ENCODE measurements at regions not wholly inside any gene's neighbourhood (a gene's known extent, or its start where the extent isn't known, plus 50 kb on each side); places are given as distances from the start of the nearest gene placed in this dataset.

DNA sequence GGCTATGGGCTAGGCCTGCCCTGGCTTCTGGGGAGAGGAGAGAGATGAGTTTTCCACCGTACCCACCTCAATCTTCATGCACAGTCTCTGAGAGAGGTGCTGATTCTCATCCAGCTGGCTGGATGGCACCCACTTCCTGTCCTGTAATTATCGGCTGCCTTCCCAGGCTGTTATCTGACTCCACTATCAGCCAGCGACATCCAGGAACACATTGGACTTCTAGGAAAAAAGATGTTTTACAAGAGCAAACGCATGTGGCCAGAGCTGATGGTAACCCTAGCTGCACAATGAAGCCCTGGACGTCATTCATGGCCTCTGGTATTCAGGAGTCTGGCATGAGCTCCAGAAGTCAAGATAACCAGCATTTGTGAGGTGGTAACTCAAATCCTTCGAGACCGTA lies 137.4 kb downstream of the EHF start:
- no peak overlapping the region for H3K4me2 ChIP-seq (ENCODE audit: low read length)
- no peaks in the 10 kb centered on the region for H3K9me3 ChIP-seq (ENCODE audit: insufficient read depth, low read depth, low read length)
- no peak for TF ChIP-seq EZH2 (IDR thresholded peaks at IDR 0.05; ENCODE audit: insufficient read depth, low read length)
- TF ChIP-seq, protein P1, sequence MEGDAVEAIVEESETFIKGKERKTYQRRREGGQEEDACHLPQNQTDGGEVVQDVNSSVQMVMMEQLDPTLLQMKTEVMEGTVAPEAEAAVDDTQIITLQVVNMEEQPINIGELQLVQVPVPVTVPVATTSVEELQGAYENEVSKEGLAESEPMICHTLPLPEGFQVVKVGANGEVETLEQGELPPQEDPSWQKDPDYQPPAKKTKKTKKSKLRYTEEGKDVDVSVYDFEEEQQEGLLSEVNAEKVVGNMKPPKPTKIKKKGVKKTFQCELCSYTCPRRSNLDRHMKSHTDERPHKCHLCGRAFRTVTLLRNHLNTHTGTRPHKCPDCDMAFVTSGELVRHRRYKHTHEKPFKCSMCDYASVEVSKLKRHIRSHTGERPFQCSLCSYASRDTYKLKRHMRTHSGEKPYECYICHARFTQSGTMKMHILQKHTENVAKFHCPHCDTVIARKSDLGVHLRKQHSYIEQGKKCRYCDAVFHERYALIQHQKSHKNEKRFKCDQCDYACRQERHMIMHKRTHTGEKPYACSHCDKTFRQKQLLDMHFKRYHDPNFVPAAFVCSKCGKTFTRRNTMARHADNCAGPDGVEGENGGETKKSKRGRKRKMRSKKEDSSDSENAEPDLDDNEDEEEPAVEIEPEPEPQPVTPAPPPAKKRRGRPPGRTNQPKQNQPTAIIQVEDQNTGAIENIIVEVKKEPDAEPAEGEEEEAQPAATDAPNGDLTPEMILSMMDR (IDR thresholded peaks at IDR 0.05; ENCODE audit: insufficient read depth, low read depth, low read length), result no peak
- no peak overlapping the region for H2AFZ ChIP-seq (ENCODE audit: low read depth, low read length)
- no peak for FAIRE-seq
- H3K9ac ChIP-seq (ENCODE audit: low read length), result no peak overlapping the region
- DNase-seq (ENCODE audit: low read depth), result no peak
- no peaks in the 10 kb centered on the region for H3K36me3 ChIP-seq (ENCODE audit: insufficient read depth, low read length)
- H3K36me3 Mint-ChIP-seq (ENCODE audit: low read depth, unreplicated experiment), result peaks cover 6% of the 10 kb centered on the region
- H3K4me3 ChIP-seq (ENCODE audit: insufficient read depth, low read depth, low read length), result no peak overlapping the region
- H3K4me1 ChIP-seq (ENCODE audit: insufficient read depth, low read length), result no peaks in the 10 kb centered on the region
- no peak overlapping the region for H3K27ac Mint-ChIP-seq (ENCODE audit: unreplicated experiment)
- H3K4me3 Mint-ChIP-seq (ENCODE audit: unreplicated experiment), result no peak overlapping the region
- no peak overlapping the region for H3K27ac ChIP-seq (ENCODE audit: low read depth, low read length)
- H3K27me3 Mint-ChIP-seq (ENCODE audit: low read depth, unreplicated experiment), result no peaks in the 10 kb centered on the region
- H4K20me1 ChIP-seq (ENCODE audit: insufficient read depth, low read length), result no peaks in the 10 kb centered on the region
- no peaks in the 10 kb centered on the region for H3K4me1 Mint-ChIP-seq (ENCODE audit: low read depth, unreplicated experiment)
- H3K79me2 ChIP-seq (ENCODE audit: insufficient read depth, low read length), result no peaks in the 10 kb centered on the region
- H3K27me3 ChIP-seq (ENCODE audit: insufficient read depth, low read length), result no peaks in the 10 kb centered on the region
- peaks cover 8% of the 10 kb centered on the region for H3K9me3 Mint-ChIP-seq (ENCODE audit: unreplicated experiment)

DNA sequence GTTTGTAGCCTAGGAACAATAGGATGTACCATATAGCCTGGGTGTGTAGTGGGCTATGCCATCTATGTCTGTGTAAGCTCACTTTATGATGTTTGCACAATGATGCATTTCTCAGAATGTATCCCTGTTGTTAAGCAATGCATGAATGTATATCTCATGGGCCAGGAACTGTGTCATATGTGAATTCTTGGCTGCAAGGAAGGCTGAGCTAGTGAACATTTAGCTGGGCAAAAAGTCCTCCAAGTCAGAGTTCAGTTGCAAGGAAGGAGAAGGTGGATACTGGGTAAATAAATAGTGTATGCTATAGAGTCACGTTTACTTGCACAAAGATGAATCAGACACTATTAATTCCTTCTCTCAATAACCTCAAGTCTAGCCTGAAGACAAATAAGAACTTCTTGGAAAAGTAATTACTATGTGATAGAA lies 136.1 kb downstream of the EHF start:
- no peak overlapping the region for H3K27ac Mint-ChIP-seq (ENCODE audit: unreplicated experiment)
- Histone ChIP-seq H3K36me3 (ENCODE audit: insufficient read depth, low read length) (no peaks in the 10 kb centered on the region), H3K4me3 (ENCODE audit: insufficient read depth, low read depth, low read length) (no peak overlapping the region), H3K27me3 (ENCODE audit: insufficient read depth, low read length) (no peaks in the 10 kb centered on the region), H3K4me1 (ENCODE audit: insufficient read depth, low read length) (no peaks in the 10 kb centered on the region), H3K9me3 (ENCODE audit: insufficient read depth, low read depth, low read length) (no peaks in the 10 kb centered on the region), H3K4me2 (ENCODE audit: low read length) (no peak overlapping the region), H3K79me2 (ENCODE audit: insufficient read depth, low read length) (no peaks in the 10 kb centered on the region), H3K9ac (ENCODE audit: low read length) (no peak overlapping the region), H2AFZ (ENCODE audit: low read depth, low read length) (no peak overlapping the region), H4K20me1 (ENCODE audit: insufficient read depth, low read length) (no peaks in the 10 kb centered on the region), H3K27ac (ENCODE audit: low read depth, low read length) (no peak overlapping the region)
- TF ChIP-seq, protein P1 (IDR thresholded peaks at IDR 0.05; ENCODE audit: insufficient read depth, low read depth, low read length), result no peak
- TF ChIP-seq EZH2 (IDR thresholded peaks at IDR 0.05; ENCODE audit: insufficient read depth, low read length), result no peak
- no peak for FAIRE-seq
- H3K36me3 Mint-ChIP-seq (ENCODE audit: low read depth, unreplicated experiment), result peaks cover 6% of the 10 kb centered on the region
- H3K4me3 Mint-ChIP-seq (ENCODE audit: unreplicated experiment), result no peak overlapping the region
- peaks cover 5% of the 10 kb centered on the region for H3K9me3 Mint-ChIP-seq (ENCODE audit: unreplicated experiment)
- H3K4me1 Mint-ChIP-seq (ENCODE audit: low read depth, unreplicated experiment), result no peaks in the 10 kb centered on the region
- DNase-seq (ENCODE audit: low read depth), result no peak
- H3K27me3 Mint-ChIP-seq (ENCODE audit: low read depth, unreplicated experiment), result no peaks in the 10 kb centered on the region

DNA sequence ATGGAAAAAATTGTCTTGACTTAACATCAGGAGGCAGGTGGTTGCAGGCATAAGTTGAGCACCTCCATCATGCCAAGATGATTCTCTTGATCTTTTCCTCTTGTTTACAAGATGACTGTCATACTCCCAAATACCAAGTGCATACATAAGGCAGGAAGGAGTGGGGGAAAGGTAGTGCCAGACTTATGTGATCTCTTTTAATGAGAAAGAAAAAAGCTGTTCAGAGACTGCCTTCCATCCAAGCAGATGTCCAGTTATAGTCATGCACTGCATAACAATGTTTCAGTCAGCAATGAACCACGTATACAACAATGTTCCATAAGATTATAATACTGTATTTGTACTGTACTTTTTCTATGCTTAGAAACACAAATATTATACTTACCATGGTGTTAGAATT lies 135.7 kb downstream of the EHF start:
- Histone ChIP-seq H3K27me3 (ENCODE audit: insufficient read depth, low read length) (no peaks in the 10 kb centered on the region), H4K20me1 (ENCODE audit: insufficient read depth, low read length) (no peaks in the 10 kb centered on the region), H3K4me2 (ENCODE audit: low read length) (no peak overlapping the region), H3K9me3 (ENCODE audit: insufficient read depth, low read depth, low read length) (no peaks in the 10 kb centered on the region), H3K4me3 (ENCODE audit: insufficient read depth, low read depth, low read length) (no peak overlapping the region), H3K27ac (ENCODE audit: low read depth, low read length) (no peak overlapping the region), H2AFZ (ENCODE audit: low read depth, low read length) (no peak overlapping the region), H3K4me1 (ENCODE audit: insufficient read depth, low read length) (no peaks in the 10 kb centered on the region), H3K79me2 (ENCODE audit: insufficient read depth, low read length) (no peaks in the 10 kb centered on the region), H3K36me3 (ENCODE audit: insufficient read depth, low read length) (no peaks in the 10 kb centered on the region), H3K9ac (ENCODE audit: low read length) (no peak overlapping the region)
- FAIRE-seq (no peak), DNase-seq (ENCODE audit: low read depth) (no peak)
- H3K4me1 Mint-ChIP-seq (ENCODE audit: low read depth, unreplicated experiment), result no peaks in the 10 kb centered on the region
- H3K27me3 Mint-ChIP-seq (ENCODE audit: low read depth, unreplicated experiment), result no peaks in the 10 kb centered on the region
- H3K4me3 Mint-ChIP-seq (ENCODE audit: unreplicated experiment), result no peak overlapping the region
- TF ChIP-seq, protein P1 (IDR thresholded peaks at IDR 0.05; ENCODE audit: insufficient read depth, low read depth, low read length), result no peak
- no peak for TF ChIP-seq EZH2 (IDR thresholded peaks at IDR 0.05; ENCODE audit: insufficient read depth, low read length)
- peaks cover 5% of the 10 kb centered on the region for H3K9me3 Mint-ChIP-seq (ENCODE audit: unreplicated experiment)
- H3K36me3 Mint-ChIP-seq (ENCODE audit: low read depth, unreplicated experiment), result peaks cover 6% of the 10 kb centered on the region
- no peak overlapping the region for H3K27ac Mint-ChIP-seq (ENCODE audit: unreplicated experiment)

Data from astrocyte (in vitro differentiated cells and primary cell).